GM18870 (cell line): ENCODE measurements at regions not wholly inside any gene's neighbourhood (a gene's known extent, or its start where the extent isn't known, plus 50 kb on each side); places are given as distances from the start of the nearest gene placed in this dataset.

ENCODE experiments used
- ATAC-seq: cut with Tn5 transposase; IDR thresholded peaks from one replicate; pipeline ENCODE4 v1.9.1; 2021; ENCODE audit warnings: moderate library complexity; ENCODE audit not compliant: unreplicated experiment

- ATAC-seq: no peak
Measured at GRCh38 chr16:6165330-6165979, 1067.9 kb upstream of the EEF2KMT start.

- no peak for ATAC-seq
Measured at GRCh38 chr16:6160871-6161270, 1063.3 kb upstream of the EEF2KMT start.

- no peak for ATAC-seq
Measured at GRCh38 chr16:6160303-6160702, 1062.7 kb upstream of the EEF2KMT start.

- no peak for ATAC-seq
Measured at GRCh38 chr16:6157806-6158205, 1060.2 kb upstream of the EEF2KMT start.

- ATAC-seq: no peak
Measured at GRCh38 chr16:6155271-6155670, 1057.7 kb upstream of the EEF2KMT start.

- ATAC-seq: no peak
Measured at GRCh38 chr16:6153901-6154300, 1056.3 kb upstream of the EEF2KMT start.

GRCh38 chr16:6149031-6149430 lies 1051.4 kb upstream of the EEF2KMT start:
- no peak for ATAC-seq

GRCh38 chr16:6148361-6148760 lies 1050.8 kb upstream of the EEF2KMT start:
- ATAC-seq: no peak

- ATAC-seq: no peak
Measured at GRCh38 chr16:6146874-6147425, 1049.4 kb upstream of the EEF2KMT start.

GRCh38 chr16:6146356-6146755 lies 1048.8 kb upstream of the EEF2KMT start:
- ATAC-seq: no peak

GRCh38 chr16:6144463-6144862 lies 1046.9 kb upstream of the EEF2KMT start:
- no peak for ATAC-seq

GRCh38 chr16:6143020-6143419 lies 1045.4 kb upstream of the EEF2KMT start:
- ATAC-seq: no peak

- ATAC-seq: no peak
Measured at GRCh38 chr16:6133009-6133557, 1035.5 kb upstream of the EEF2KMT start.

GRCh38 chr16:6132121-6132520 lies 1034.5 kb upstream of the EEF2KMT start:
- no peak for ATAC-seq

- no peak for ATAC-seq
Measured at GRCh38 chr16:6131526-6132050, 1034.0 kb upstream of the EEF2KMT start.

GRCh38 chr16:6125483-6126259 lies 1028.1 kb upstream of the EEF2KMT start:
- no peak for ATAC-seq

GRCh38 chr16:6124136-6124535 lies 1026.5 kb upstream of the EEF2KMT start:
- no peak for ATAC-seq

- no peak for ATAC-seq
Measured at GRCh38 chr16:6122401-6122800, 1024.8 kb upstream of the EEF2KMT start.

GRCh38 chr16:6114691-6115090 lies 1017.1 kb upstream of the EEF2KMT start:
- no peak for ATAC-seq

GRCh38 chr16:6113749-6114148 lies 1016.2 kb upstream of the EEF2KMT start:
- ATAC-seq: no peak

GRCh38 chr16:6112700-6113099 lies 1015.1 kb upstream of the EEF2KMT start:
- no peak for ATAC-seq

- ATAC-seq: no peak
Measured at GRCh38 chr16:6111390-6111789, 1013.8 kb upstream of the EEF2KMT start.
